ENCODE measurements at regions not wholly inside any gene's neighbourhood (a gene's known extent, or its start where the extent isn't known, plus 50 kb on each side); places are given as distances from the start of the nearest gene placed in this dataset.

DNA sequence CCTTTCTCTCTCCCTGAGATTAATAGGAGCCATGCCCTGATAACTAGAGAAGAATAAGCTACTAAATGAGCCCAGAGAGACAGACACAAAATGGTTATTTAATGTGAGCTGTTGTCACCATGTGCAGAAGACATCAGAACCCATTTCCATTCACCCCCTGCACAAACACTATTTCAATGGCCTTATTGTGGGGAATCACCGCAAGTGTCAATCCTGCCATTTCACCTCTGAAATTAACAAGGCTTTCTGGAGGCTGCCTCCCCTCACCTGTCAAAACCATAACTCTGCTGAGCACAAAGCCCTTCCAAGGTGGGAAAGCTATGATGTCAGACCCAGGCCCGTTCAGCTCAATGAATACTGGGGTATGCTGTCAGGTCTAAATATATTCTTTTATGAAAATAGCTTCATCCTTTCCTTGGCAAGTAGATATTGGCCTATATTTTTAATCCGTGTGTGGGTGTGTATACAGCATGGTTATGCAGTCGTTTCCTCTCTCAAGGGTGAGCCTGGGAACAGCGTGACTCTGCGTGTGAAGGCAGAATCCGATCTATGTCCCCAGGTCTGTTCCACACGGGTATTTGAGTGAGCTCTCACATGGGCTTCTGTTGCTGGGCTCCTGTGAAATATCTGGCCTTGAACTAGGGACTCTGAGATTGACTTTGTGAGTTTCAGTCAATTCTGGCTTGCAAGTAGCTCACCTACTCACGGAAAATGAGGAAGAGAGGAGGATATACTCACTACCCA lies 266.3 kb downstream of the FBXW7 start:
- in situ Hi-C loops (cut with HindIII; ENCODE audit: low sequenced_read_pairs): no loop called here
- no peak for DNase-seq (ENCODE audit: low spot score)

GRCh38 chr4:152267811-152268210 lies 268.1 kb downstream of the FBXW7 start:
- in situ Hi-C loops (cut with HindIII; ENCODE audit: low sequenced_read_pairs): no loop called here
- DNase-seq (ENCODE audit: low spot score): no peak

DNA sequence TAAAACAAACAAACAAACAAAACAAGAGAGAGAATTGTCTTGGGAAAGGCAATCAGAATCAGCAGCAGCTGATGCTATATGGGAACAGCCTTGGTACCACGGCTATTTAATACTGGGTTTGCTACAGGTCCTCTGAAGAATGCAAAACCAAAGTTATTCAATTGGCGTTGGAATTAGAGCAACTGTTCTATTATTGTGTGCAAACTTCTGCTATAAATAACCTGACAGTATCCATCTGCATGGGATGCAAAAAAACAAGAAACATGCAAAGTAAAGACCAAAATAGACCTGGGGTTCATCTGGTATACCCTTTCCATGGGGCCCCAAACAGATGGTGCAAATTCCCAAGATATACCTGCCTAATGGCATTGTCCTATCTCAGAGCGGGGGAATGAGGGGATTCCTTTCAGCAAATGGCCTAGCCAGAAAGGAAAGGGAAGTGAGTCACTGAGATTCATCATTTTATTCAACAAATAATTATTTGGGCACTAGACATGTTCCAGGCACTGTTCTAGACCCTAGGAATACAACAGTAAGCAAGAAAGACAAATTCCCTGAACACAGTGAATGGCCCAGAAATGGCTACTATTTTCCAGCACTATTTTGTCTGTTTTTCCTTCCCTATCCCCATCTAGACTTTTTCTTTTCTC lies 268.9 kb downstream of the FBXW7 start:
- DNase-seq (ENCODE audit: low spot score): no peak
- in situ Hi-C loops (cut with HindIII; ENCODE audit: low sequenced_read_pairs): no loop called here

DNA sequence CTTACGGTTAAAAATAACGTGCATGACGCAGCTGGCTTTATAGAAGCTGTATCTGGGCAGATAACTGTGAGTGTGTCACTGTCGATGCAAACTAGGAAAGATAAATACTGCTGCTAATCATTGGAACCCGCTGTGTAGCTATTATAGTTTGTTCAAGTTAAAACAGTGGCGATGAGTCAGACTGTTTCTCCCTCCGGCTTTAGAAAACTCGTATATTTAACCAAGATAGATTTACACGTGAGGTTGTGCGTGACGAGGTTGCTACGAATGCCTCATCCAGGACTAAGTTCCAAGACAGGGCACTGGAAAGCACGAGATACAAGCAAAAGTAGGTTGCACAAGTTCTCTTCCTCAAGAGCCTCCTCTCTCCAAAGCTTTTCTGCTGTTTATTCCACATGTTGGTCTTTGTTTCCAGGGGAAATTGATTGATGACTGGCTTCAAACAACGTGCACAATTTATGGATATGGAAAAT lies 270.7 kb downstream of the FBXW7 start:
- in situ Hi-C loops (cut with HindIII; ENCODE audit: low sequenced_read_pairs): no loop called here
- DNase-seq (ENCODE audit: low spot score): no peak

GRCh38 chr4:152264106-152264505 lies 271.8 kb downstream of the FBXW7 start:
- in situ Hi-C loops (cut with HindIII; ENCODE audit: low sequenced_read_pairs): no loop called here
- DNase-seq (ENCODE audit: low spot score): no peak

GRCh38 chr4:152259866-152260265 lies 276.0 kb downstream of the FBXW7 start:
- in situ Hi-C loops (cut with HindIII; ENCODE audit: low sequenced_read_pairs): no loop called here
- DNase-seq (ENCODE audit: low spot score): no peak

GRCh38 chr4:152258804-152259708 lies 276.8 kb downstream of the FBXW7 start:
- in situ Hi-C loops (cut with HindIII; ENCODE audit: low sequenced_read_pairs): no loop called here

GRCh38 chr4:152258391-152258790 lies 277.5 kb downstream of the FBXW7 start:
- in situ Hi-C loops (cut with HindIII; ENCODE audit: low sequenced_read_pairs): no loop called here
- no peak for DNase-seq (ENCODE audit: low spot score)

More at GRCh38 chr4:152258804-152259708, 276.8 kb downstream of the FBXW7 start:
- no peak for DNase-seq (ENCODE audit: low spot score)

DNA sequence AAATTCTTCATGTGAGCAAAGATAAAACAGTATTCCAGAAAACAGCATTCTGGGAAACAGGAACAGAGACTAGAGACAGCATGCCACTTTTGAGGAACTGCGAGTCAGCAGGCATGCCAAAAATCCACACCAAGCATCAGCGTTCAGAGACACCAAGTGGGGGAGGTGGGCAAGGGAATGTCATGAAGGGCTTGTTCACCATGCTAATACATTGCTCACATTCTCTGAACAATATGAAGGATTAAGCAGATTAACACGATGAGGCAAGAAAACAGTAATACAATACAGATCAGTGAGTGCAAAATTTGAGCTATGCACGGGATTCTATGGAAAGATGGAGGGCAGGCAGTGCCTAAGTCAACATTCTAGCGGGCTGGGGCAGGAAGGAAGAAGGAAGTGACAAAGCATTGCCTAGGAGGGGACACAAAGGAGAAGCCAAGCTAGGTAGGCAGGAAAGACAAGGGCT lies 278.3 kb downstream of the FBXW7 start:
- no peak for DNase-seq (ENCODE audit: low spot score)
- in situ Hi-C loops (cut with HindIII; ENCODE audit: low sequenced_read_pairs): no loop called here

GRCh38 chr4:152256996-152257395 lies 278.9 kb downstream of the FBXW7 start:
- in situ Hi-C loops (cut with HindIII; ENCODE audit: low sequenced_read_pairs): no loop called here
- DNase-seq (ENCODE audit: low spot score): no peak

GRCh38 chr4:152255437-152255836 lies 280.5 kb downstream of the FBXW7 start:
- DNase-seq (ENCODE audit: low spot score): no peak
- in situ Hi-C loops (cut with HindIII; ENCODE audit: low sequenced_read_pairs): no loop called here

DNA sequence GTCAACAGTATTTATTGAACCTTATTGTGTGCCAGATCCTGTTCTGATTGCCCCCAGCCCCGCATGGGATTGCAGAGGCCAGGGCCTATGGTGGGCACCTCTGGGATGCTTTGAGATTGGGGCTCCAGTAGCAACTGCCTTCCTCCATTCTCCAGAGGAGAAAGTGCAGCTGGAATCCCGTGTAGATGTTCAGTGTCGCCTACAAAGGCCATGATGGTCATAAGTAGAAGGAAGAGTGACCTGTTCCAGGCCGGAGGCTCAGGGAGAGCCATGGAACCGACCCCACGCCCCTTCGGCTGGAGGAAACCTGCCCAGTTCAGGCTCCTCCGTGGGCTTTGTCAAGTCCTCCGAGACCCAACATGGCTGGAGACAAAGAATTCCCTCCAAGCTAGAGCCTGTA lies 287.5 kb downstream of the FBXW7 start:
- DNase-seq (ENCODE audit: low spot score): no peak
- in situ Hi-C loops (cut with HindIII; ENCODE audit: low sequenced_read_pairs): no loop called here

DNA sequence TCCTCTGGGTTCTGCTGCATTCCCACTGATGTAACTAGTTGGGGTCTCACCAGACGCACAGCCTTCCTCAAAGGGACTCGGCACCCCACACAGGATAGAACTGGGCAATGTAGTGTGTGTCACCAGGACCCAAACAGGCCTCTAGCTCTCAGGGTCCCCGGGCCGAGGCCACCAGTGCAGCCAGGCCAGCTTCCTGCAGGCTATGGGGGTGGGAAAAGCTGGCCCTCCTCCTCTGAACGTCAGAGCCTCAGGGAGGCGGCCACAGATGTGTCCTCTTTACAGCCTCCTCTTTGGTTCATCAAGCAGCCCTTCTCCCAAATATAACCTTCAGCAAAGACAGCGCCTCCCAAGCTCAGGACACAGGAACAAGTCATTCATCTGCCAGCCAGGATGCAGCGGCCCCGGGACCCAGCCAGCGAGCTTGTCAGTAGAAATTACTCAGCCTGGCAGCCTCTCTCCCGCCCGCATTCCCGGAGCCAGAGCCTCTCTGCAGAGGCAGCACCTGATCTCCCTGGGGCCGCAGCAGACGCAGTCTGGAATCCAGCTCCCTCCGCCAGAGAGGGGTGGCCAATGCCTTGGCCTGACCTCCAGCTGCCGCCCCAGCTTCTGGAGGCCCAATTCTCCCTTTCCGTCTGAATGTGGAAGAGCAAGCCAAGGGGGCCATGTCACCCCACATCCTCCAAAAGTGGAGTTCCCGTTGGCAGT lies 288.5 kb downstream of the FBXW7 start:
- in situ Hi-C loops (cut with HindIII; ENCODE audit: low sequenced_read_pairs): no loop called here
- DNase-seq (ENCODE audit: low spot score): no peak

DNA sequence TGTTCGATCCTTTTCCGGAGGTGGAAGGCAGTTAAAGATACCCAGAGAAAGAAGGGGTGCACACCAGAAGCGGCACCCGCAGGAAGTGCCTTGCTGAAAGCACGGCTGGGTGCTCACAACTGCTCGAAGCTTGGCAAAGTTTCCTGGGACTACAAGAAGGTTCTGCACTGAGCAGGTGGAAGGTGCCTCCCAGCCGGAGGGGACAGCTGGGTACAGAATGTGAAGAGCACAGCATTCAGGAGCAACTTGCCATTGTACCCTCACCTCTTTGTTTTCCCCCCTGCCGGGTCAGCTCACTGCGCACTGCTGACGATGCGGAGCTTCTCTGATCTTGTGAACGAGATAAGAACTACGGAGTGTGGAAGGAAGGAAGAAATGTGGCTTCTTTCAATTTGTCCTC lies 289.2 kb downstream of the FBXW7 start:
- in situ Hi-C loops (cut with HindIII; ENCODE audit: low sequenced_read_pairs): no loop called here
- DNase-seq (ENCODE audit: low spot score): no peak

GRCh38 chr4:152245680-152246079 lies 290.2 kb downstream of the FBXW7 start:
- DNase-seq (ENCODE audit: low spot score): no peak
- in situ Hi-C loops (cut with HindIII; ENCODE audit: low sequenced_read_pairs): no loop called here

- in situ Hi-C loops (cut with HindIII; ENCODE audit: low sequenced_read_pairs): no loop called here
Measured at GRCh38 chr4:152244659-152245058, 291.2 kb downstream of the FBXW7 start.

GRCh38 chr4:152243896-152244595 lies 291.8 kb downstream of the FBXW7 start:
- no peak for DNase-seq (ENCODE audit: low spot score)
- in situ Hi-C loops (cut with HindIII; ENCODE audit: low sequenced_read_pairs): no loop called here

More at GRCh38 chr4:152244659-152245058, 291.2 kb downstream of the FBXW7 start:
- no peak for DNase-seq (ENCODE audit: low spot score)

- in situ Hi-C loops (cut with HindIII; ENCODE audit: low sequenced_read_pairs): no loop called here
- DNase-seq (ENCODE audit: low spot score): no peak
Measured at GRCh38 chr4:152243206-152243605, 292.7 kb downstream of the FBXW7 start.

DNA sequence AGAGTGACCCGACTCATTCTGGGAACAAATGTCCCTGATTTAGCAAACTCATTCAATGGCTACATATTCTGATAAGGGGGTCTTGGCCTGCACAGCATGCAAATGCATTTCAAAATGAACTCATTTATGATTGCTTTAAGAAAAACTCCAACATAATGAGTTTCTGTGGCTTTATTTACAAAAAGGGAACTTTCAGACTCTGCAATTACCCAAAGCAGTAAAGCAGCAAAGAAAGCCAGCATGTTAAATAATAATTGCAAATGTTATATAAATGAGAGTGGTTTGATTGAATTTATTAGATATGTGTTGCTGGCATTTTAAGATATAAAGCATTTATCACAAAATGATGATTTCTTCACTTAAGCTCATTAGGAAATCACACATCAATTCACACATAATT lies 295.7 kb downstream of the FBXW7 start:
- DNase-seq (ENCODE audit: low spot score): no peak
- in situ Hi-C loops (cut with HindIII; ENCODE audit: low sequenced_read_pairs): no loop called here
